ENCODE measurements at regions not wholly inside any gene's neighbourhood (a gene's known extent, or its start where the extent isn't known, plus 50 kb on each side); places are given as distances from the start of the nearest gene placed in this dataset.

DNA sequence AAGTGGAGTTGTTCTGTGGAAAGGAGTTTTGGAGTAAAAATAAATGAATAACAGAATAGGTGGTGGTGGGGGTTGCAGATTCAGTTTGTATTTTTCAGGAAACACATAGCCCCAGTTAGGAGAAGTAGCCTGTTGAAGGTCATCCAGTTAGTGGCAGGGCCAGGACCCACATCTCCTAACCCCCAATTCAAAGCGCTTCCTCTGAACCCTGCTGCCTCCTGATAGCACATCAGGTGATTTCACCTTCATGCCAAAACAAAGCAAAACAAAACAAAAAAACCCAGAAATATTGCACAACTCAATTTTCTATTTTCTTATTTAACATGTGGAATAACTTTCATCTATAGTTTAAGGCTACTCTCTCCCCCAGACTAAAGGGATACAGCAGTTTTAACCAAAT, 112.3 kb upstream of the UGP2 start (continued):
- TF ChIP-seq CTCF (conservative IDR thresholded peaks at IDR 0.05; ENCODE audit: low read depth in 2 of 2), result no peak
- no peak for TF ChIP-seq ZNF462 (CRISPR knock-in tag; IDR thresholded peaks at IDR 0.05)
- TF ChIP-seq STAT1 (IDR thresholded peaks at IDR 0.05; ENCODE audit: unreplicated experiment), result no peak
- no peak for TF ChIP-seq NANOG (IDR thresholded peaks at IDR 0.05; ENCODE audit: borderline replicate concordance)
- TF ChIP-seq CREB1 (CRISPR knock-in tag; IDR thresholded peaks at IDR 0.05; ENCODE audit: low read depth), result no peak
- TF ChIP-seq POLR2AphosphoS5 (IDR thresholded peaks at IDR 0.05; ENCODE audit: low read depth), result no peak

DNA sequence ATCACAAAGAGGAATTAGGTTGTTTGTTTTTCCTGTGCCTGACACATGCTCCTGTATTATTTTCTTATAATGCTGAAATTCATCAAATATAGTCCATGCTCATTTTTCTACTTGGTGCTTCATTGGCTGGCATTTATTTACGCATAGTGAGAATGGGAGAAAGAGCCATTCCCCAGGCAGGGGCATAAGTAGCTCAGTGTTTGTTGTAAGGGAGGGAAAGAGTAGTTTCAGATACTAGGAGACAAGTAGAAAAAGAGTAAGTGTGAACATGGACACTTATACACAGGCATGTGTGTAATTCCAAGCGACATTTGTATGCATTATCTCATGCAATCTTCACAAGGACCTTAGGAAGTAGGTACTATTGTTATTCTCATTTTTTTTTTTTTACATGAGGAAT, 111.9 kb upstream of the UGP2 start:
- H3K27ac Mint-ChIP-seq, result peak overlapping the region; percentile 6; the same call in 1 of the 2 replicates
- Histone ChIP-seq H3K9me2 (ENCODE audit: insufficient read depth) (no peaks in the 10 kb centered on the region), H3K79me2 (replicated peaks; ENCODE audit: insufficient read depth) (no peaks in the 10 kb centered on the region), H3K4me1 (ENCODE audit: insufficient read depth) (peaks cover 17% of the 10 kb centered on the region), H3K27ac (ENCODE audit: low read depth) (0 out of 2 replicates have a peak overlapping the region, but pooled peaks have one; percentile 14), H4K20me1 (replicated peaks; ENCODE audit: insufficient read depth) (no peaks in the 10 kb centered on the region), H3F3A (replicated peaks; ENCODE audit: low read depth) (peaks cover 3% of the 10 kb centered on the region; the same call in 1 of the 2 replicates), H3K27me3 (ENCODE audit: insufficient read depth) (no peaks in the 10 kb centered on the region), H3K4me3 (no peak overlapping the region), H3K4me2 (no peak overlapping the region), H2AFZ (no peak overlapping the region), H3K36me3 (ENCODE audit: insufficient read depth) (no peaks in the 10 kb centered on the region)
- H3K36me3 Mint-ChIP-seq (ENCODE audit: low read depth), result no peaks in the 10 kb centered on the region
- H3K9me3 Mint-ChIP-seq, result no peaks in the 10 kb centered on the region; the same call in 1 of the 3 replicates
- no peak overlapping the region for H3K4me3 Mint-ChIP-seq
- no peak for DNase-seq (ENCODE audit: low spot score)
- ATAC-seq, result peak; percentile 52
- TF ChIP-seq CTCF (conservative IDR thresholded peaks at IDR 0.05; ENCODE audit: low read depth in 2 of 2) (no peak), CREB1 (CRISPR knock-in tag; IDR thresholded peaks at IDR 0.05; ENCODE audit: low read depth) (no peak), JUNB (IDR thresholded peaks at IDR 0.05; ENCODE audit: unreplicated experiment) (no peak), STAT1 (IDR thresholded peaks at IDR 0.05; ENCODE audit: unreplicated experiment) (no peak), EZH2phosphoT487 (IDR thresholded peaks at IDR 0.05; ENCODE audit: unreplicated experiment) (no peak), NANOG (IDR thresholded peaks at IDR 0.05; ENCODE audit: borderline replicate concordance) (no peak), ZNF331 (CRISPR knock-in tag; IDR thresholded peaks at IDR 0.05; ENCODE audit: low read depth) (no peak)
- peaks cover 30% of the 10 kb centered on the region for H3K4me1 Mint-ChIP-seq
- H3K27me3 Mint-ChIP-seq (ENCODE audit: insufficient read depth, low read depth, poor library complexity), result peaks cover 7% of the 10 kb centered on the region

All from GM23338 (cell line).